ENCODE measurements at regions not wholly inside any gene's neighbourhood (a gene's known extent, or its start where the extent isn't known, plus 50 kb on each side); places are given as distances from the start of the nearest gene placed in this dataset.

DNA sequence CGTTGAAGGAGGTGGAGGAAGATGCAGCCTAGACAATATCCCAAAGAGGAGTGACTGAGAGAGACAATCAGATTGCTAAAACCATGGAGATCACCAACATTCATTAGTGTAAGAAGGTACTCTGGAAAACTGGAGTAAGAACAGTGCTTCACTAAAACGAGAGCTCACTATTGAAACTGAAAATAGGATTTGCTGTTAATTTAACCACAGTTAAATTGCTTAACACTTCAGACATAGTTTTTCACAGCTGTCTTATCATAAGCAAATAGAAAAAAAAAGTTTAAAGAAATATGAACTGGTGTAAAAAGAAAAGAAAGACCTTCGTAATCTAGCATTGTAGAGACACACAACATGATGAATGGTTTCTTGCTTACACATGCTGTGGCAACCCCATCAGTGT lies 1049.8 kb upstream of the CHAC2 start:
- intact Hi-C loops (cut with DNase I; ENCODE audit: low total_unique reads) = no loop called here
- no peak for TF ChIP-seq POLR2A (IDR thresholded peaks at IDR 0.05)
- no peak for TF ChIP-seq CTCF (IDR thresholded peaks at IDR 0.05 in 4 of 5, conservative IDR thresholded peaks at IDR 0.05 in 1 of 5)
- in situ Hi-C loops (cut with MboI; ENCODE audit: low sequenced_read_pairs in 4 of 4) = no loop called here

GRCh38 chr2:52710810-52711618 lies 1056.6 kb upstream of the CHAC2 start:
- Histone ChIP-seq H3K4me3 (no peak overlapping the region), H3K4me1 (no peaks in the 10 kb centered on the region), H3K9me3 (no peaks in the 10 kb centered on the region), H3K36me3 (no peaks in the 10 kb centered on the region), H3K27ac (no peak overlapping the region), H3K27me3 (no peaks in the 10 kb centered on the region)
- intact Hi-C loops (cut with DNase I; ENCODE audit: low total_unique reads) (no loop called here), in situ Hi-C loops (cut with MboI; ENCODE audit: low sequenced_read_pairs in 4 of 4) (no loop called here)
- no peak for TF ChIP-seq CTCF (IDR thresholded peaks at IDR 0.05 in 4 of 5, conservative IDR thresholded peaks at IDR 0.05 in 1 of 5)
- TF ChIP-seq POLR2A (IDR thresholded peaks at IDR 0.05) = no peak
- ATAC-seq (no peak), DNase-seq (no peak)

More for the DNA sequence above, 1049.8 kb upstream of the CHAC2 start:
- H3K4me1 ChIP-seq = no peaks in the 10 kb centered on the region
- H3K27ac ChIP-seq = no peak overlapping the region
- no peaks in the 10 kb centered on the region for H3K9me3 ChIP-seq
- ATAC-seq (no peak), DNase-seq (no peak)
- H3K27me3 ChIP-seq = no peaks in the 10 kb centered on the region
- H3K36me3 ChIP-seq = no peaks in the 10 kb centered on the region
- H3K4me3 ChIP-seq = no peak overlapping the region

- in situ Hi-C loops (cut with MboI; ENCODE audit: low sequenced_read_pairs in 4 of 4) (no loop called here), intact Hi-C loops (cut with DNase I; ENCODE audit: low total_unique reads) (no loop called here)
- ATAC-seq = no peak
- H3K36me3 ChIP-seq = no peaks in the 10 kb centered on the region
- H3K27ac ChIP-seq = no peak overlapping the region
- H3K27me3 ChIP-seq = no peaks in the 10 kb centered on the region
- TF ChIP-seq POLR2A (IDR thresholded peaks at IDR 0.05) (no peak), CTCF (IDR thresholded peaks at IDR 0.05 in 4 of 5, conservative IDR thresholded peaks at IDR 0.05 in 1 of 5) (no peak)
- H3K4me3 ChIP-seq = no peak overlapping the region
- H3K9me3 ChIP-seq = no peaks in the 10 kb centered on the region
- no peak for DNase-seq
- H3K4me1 ChIP-seq = no peaks in the 10 kb centered on the region
These were observed 1063.4 kb upstream of the CHAC2 start for GRCh38 chr2:52704251-52704650.

DNA sequence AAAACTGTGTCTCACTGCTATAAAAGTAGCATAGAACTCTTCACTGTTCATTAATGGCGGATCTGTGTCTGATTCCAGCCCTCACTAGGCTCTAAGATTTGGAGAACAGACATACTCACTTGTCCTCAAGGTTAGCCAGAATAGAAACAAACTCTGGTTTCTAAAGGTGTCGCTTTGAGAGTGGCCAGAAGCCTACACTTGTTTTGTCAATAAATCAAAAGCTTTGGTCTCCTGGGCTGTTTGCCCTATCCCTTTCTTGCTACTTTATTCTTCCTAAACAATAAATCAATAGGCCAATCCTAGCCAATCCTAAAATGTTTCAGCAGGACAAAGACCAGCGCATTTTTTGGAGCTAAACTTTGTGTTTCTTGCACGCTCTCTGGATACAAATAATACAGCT lies 1064.6 kb upstream of the CHAC2 start:
- no peaks in the 10 kb centered on the region for H3K36me3 ChIP-seq
- H3K4me3 ChIP-seq = no peak overlapping the region
- no peaks in the 10 kb centered on the region for H3K4me1 ChIP-seq
- in situ Hi-C loops (cut with MboI; ENCODE audit: low sequenced_read_pairs in 4 of 4) (no loop called here), intact Hi-C loops (cut with DNase I; ENCODE audit: low total_unique reads) (no loop called here)
- no peak overlapping the region for H3K27ac ChIP-seq
- no peak for TF ChIP-seq POLR2A (IDR thresholded peaks at IDR 0.05)
- TF ChIP-seq CTCF (IDR thresholded peaks at IDR 0.05 in 4 of 5, conservative IDR thresholded peaks at IDR 0.05 in 1 of 5) = no peak
- ATAC-seq (no peak), DNase-seq (no peak)
- no peaks in the 10 kb centered on the region for H3K27me3 ChIP-seq
- H3K9me3 ChIP-seq = no peaks in the 10 kb centered on the region

GRCh38 chr2:52698408-52698807 lies 1069.2 kb upstream of the CHAC2 start:
- TF ChIP-seq CTCF (IDR thresholded peaks at IDR 0.05 in 4 of 5, conservative IDR thresholded peaks at IDR 0.05 in 1 of 5) (no peak), POLR2A (IDR thresholded peaks at IDR 0.05) (no peak)
- intact Hi-C loops (cut with DNase I; ENCODE audit: low total_unique reads) = no loop called here
- no peak overlapping the region for H3K4me3 ChIP-seq

More at GRCh38 chr2:52698408-52698807, 1069.2 kb upstream of the CHAC2 start:
- H3K27me3 ChIP-seq = no peaks in the 10 kb centered on the region
- no peaks in the 10 kb centered on the region for H3K4me1 ChIP-seq
- in situ Hi-C loops (cut with MboI; ENCODE audit: low sequenced_read_pairs in 4 of 4) = no loop called here
- ATAC-seq (no peak), DNase-seq (no peak)
- H3K27ac ChIP-seq = no peak overlapping the region
- no peaks in the 10 kb centered on the region for H3K9me3 ChIP-seq
- no peaks in the 10 kb centered on the region for H3K36me3 ChIP-seq

Data from gastrocnemius medialis (tissue), 4 donors.